A673 (cell line): ENCODE measurements at regions not wholly inside any gene's neighbourhood (a gene's known extent, or its start where the extent isn't known, plus 50 kb on each side); places are given as distances from the start of the nearest gene placed in this dataset.

ENCODE experiments used
- BruUV-seq: library from RNA; stranded (reverse); fragments of 400-500 nt; replicated peaks from 2 replicates; lab custom pipeline; 2021; lab: Mats Ljungman, UMichigan
- CTCF ChIA-PET: fragments of 300-600 bp; sonication (Branson Sonifier 250); formaldehyde crosslinking; loops from one replicate; lab custom pipeline; 2022; ENCODE audit warnings: antibody characterized with exemption; lab: Charles Lee
- POLR2A ChIA-PET: fragments of 300-600 bp; sonication (Branson Sonifier 250); formaldehyde crosslinking; loops from one replicate; lab custom pipeline; 2022; ENCODE audit warnings: antibody characterized with exemption; ENCODE audit not compliant: low non-redundant PET; lab: Charles Lee
- DNase-seq: peaks from one replicate; pipeline ENCODE4 v3.0.0-alpha.2; 2015; ENCODE audit warnings: low spot score
- H3K27ac ChIP-seq: fragments of 200-600 bp; sonication (generic); 2 replicates; pipeline ENCODE4 v1.5.1; 2016; ENCODE audit warnings: mixed run types, low read depth, mild to moderate bottlenecking, mixed read lengths, antibody characterized with exemption, low read length; ENCODE audit not compliant: poor library complexity, severe bottlenecking
- H3K27me3 ChIP-seq: fragments of 200-600 bp; sonication (generic); replicated peaks from 2 replicates; pipeline ENCODE4 v1.6.1; 2017; ENCODE audit warnings: mixed run types, low read depth, mild to moderate bottlenecking, mixed read lengths, antibody characterized with exemption, low read length; ENCODE audit not compliant: insufficient read depth, poor library complexity
- H3K36me3 ChIP-seq: fragments of 200-600 bp; sonication (generic); 2 replicates; pipeline ENCODE4 v1.6.1; 2016; ENCODE audit warnings: mixed run types, mild to moderate bottlenecking, mixed read lengths, antibody characterized with exemption, low read length; ENCODE audit not compliant: insufficient read depth, poor library complexity, severe bottlenecking
- H3K4me1 ChIP-seq: fragments of 200-600 bp; sonication (generic); 2 replicates; pipeline ENCODE4 v1.6.1; 2017; ENCODE audit warnings: mixed run types, mild to moderate bottlenecking, mixed read lengths, antibody characterized with exemption, low read length; ENCODE audit not compliant: insufficient read depth, poor library complexity, severe bottlenecking
- H3K4me3 ChIP-seq: fragments of 200-600 bp; sonication (generic); 2 replicates; pipeline ENCODE4 v1.5.1; 2016; ENCODE audit warnings: low read depth, mixed run types, mild to moderate bottlenecking, mixed read lengths, low read length; ENCODE audit not compliant: poor library complexity, severe bottlenecking
- H3K9me3 ChIP-seq: fragments of 200-600 bp; sonication (generic); 2 replicates; pipeline ENCODE4 v1.6.1; 2016; ENCODE audit warnings: mixed run types, low read depth, mild to moderate bottlenecking, mixed read lengths, antibody characterized with exemption, low read length; ENCODE audit not compliant: poor library complexity, severe bottlenecking
- EZH2 ChIP-seq: fragments of 200-600 bp; sonication (generic); IDR thresholded peaks from 2 replicates; pipeline ENCODE4 v1.6.1; 2017; ENCODE audit warnings: borderline replicate concordance, low read depth, mild to moderate bottlenecking, mixed read lengths, antibody characterized with exemption, low read length; ENCODE audit not compliant: poor library complexity, severe bottlenecking
- intact Hi-C: fragments of 100-400 bp; cut with micrococcal nuclease; formaldehyde crosslinking; loops from one replicate; pipeline ENCODE4 v1.10.0; 2022; ENCODE audit not compliant: unreplicated experiment
- TF ChIP-seq, protein P1 (sequence below): fragments of 300-800, 200-600 bp; sonication (generic); conservative IDR thresholded peaks from 2 replicates; pipeline ENCODE4 v1.5.1; 2017; ENCODE audit warnings: low read depth, mild to moderate bottlenecking, antibody characterized with exemption, low read length, moderate library complexity, mixed read lengths

DNA sequence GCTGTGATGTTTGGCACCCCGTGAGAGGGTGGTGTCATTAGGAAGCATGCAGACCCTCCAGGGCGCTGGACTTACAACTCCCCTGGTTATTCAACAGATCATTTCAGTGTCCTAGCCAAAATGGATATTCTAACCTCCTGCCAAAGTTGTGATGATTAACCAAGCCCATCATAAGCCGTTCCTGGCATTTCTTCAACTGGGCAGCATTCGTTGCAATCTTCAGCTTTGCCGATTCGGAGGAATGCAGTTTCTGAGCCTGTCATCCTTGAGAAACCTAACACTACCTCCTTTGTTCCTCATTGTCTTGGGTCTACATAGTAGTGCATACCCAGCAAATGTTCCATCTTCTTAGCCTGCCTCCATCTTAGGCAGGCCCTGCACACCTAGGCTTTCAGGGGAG is 79.2 kb upstream of the MAP3K4 start:
- ChIA-PET CTCF (no interaction called here), POLR2A (no interaction called here)
- no peaks in the 10 kb centered on the region for H3K4me1 ChIP-seq
- DNase-seq, result no peak
- H3K4me3 ChIP-seq, result no peak overlapping the region
- H3K9me3 ChIP-seq, result peaks cover 9% of the 10 kb centered on the region
- TF ChIP-seq, protein P1, sequence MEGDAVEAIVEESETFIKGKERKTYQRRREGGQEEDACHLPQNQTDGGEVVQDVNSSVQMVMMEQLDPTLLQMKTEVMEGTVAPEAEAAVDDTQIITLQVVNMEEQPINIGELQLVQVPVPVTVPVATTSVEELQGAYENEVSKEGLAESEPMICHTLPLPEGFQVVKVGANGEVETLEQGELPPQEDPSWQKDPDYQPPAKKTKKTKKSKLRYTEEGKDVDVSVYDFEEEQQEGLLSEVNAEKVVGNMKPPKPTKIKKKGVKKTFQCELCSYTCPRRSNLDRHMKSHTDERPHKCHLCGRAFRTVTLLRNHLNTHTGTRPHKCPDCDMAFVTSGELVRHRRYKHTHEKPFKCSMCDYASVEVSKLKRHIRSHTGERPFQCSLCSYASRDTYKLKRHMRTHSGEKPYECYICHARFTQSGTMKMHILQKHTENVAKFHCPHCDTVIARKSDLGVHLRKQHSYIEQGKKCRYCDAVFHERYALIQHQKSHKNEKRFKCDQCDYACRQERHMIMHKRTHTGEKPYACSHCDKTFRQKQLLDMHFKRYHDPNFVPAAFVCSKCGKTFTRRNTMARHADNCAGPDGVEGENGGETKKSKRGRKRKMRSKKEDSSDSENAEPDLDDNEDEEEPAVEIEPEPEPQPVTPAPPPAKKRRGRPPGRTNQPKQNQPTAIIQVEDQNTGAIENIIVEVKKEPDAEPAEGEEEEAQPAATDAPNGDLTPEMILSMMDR, result no peak
- TF ChIP-seq EZH2, result no peak
- no TSS peak for BruUV-seq
- no peak overlapping the region for H3K27ac ChIP-seq
- intact Hi-C loops, result no loop called here
- no peaks in the 10 kb centered on the region for H3K36me3 ChIP-seq
- peaks cover 4% of the 10 kb centered on the region for H3K27me3 ChIP-seq

DNA sequence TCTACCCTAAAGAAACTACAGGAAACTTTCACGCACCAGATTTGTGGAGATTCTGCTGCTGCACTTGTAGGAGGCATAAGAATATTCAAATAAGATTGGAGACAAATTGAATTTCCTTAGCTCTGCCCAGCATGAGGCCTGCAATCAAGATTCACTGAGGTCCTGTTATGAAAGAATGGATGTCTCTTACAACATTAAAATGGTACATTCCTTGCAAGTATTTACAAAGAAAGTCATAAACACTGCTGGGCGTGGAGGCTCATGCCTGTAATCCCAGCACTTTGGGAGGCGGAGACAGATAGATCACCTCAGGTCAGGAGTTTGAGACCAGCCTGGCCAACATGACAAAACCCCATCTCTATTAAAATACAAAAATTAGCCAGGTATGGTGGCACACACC is 74.0 kb upstream of the MAP3K4 start:
- POLR2A ChIA-PET, result no interaction called here
- DNase-seq, result peak; percentile 46
- intact Hi-C loops, result no loop called here
- Histone ChIP-seq H3K27me3 (peaks cover 4% of the 10 kb centered on the region), H3K4me3 (no peak overlapping the region), H3K4me1 (no peaks in the 10 kb centered on the region), H3K27ac (no peak overlapping the region), H3K9me3 (peaks cover 9% of the 10 kb centered on the region), H3K36me3 (no peaks in the 10 kb centered on the region)
- no TSS peak for BruUV-seq
- CTCF ChIA-PET, result no interaction called here
- TF ChIP-seq, protein P1, result no peak
- no peak for TF ChIP-seq EZH2

DNA sequence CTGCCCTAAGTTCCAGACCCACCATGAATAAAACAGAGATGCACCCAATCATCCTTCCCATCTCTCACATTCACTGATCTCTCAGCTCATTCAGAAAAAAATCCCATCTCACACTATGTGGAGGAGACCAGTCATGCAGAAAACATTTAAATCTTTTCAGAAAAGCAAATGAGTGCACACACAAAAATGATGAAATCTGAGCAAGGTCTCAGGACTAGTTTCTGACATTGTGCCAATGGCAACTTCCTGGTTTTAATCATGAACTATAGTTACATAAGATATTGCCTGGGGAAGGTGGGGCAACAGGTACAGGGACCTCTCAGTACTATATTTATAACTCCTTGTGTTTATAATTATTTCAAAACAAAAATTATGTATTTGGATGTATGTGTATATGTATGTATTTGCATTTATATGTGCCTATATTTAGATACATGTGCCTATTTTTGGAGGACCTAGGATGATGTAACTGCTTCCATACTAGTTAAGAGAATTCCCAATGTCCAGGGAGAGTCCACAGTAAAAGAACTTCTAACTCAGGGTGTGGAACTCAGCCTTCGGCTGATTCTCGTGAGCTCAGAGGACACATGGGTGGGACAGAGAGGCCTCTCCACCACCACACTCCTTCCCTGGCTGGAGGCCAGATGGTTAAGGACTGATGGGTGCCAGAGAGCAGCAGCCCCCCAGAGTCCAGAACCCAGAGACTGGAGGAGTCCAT is 71.7 kb upstream of the MAP3K4 start:
- no peaks in the 10 kb centered on the region for H3K4me1 ChIP-seq
- H3K27me3 ChIP-seq, result no peaks in the 10 kb centered on the region
- H3K4me3 ChIP-seq, result no peak overlapping the region
- intact Hi-C loops, result no loop called here
- BruUV-seq, result no TSS peak
- H3K36me3 ChIP-seq, result no peaks in the 10 kb centered on the region
- DNase-seq, result no peak
- no peak for TF ChIP-seq EZH2
- TF ChIP-seq, protein P1, result no peak
- H3K27ac ChIP-seq, result no peak overlapping the region
- ChIA-PET CTCF (no interaction called here), POLR2A (no interaction called here)
- no peaks in the 10 kb centered on the region for H3K9me3 ChIP-seq
